Breast epithelium (tissue), 3 donors: ENCODE measurements at regions not wholly inside any gene's neighbourhood (a gene's known extent, or its start where the extent isn't known, plus 50 kb on each side); places are given as distances from the start of the nearest gene placed in this dataset.

Experiments used
- CTCF ChIP-seq, 3 donors: fragments of 450-650 bp; IDR thresholded peaks; one replicate each; pipeline ENCODE4 v1.5.1; 2016 to 2017; ENCODE audit warnings: antibody characterized with exemption in 3 of 3, mild to moderate bottlenecking in 3 of 3, moderate library complexity in 3 of 3
- POLR2A ChIP-seq: fragments of 450-650 bp; IDR thresholded peaks from one replicate; pipeline ENCODE4 v1.6.1; 2016; ENCODE audit warnings: antibody characterized with exemption, mild to moderate bottlenecking, moderate library complexity
- POLR2AphosphoS5 ChIP-seq, 3 donors: sonication (generic); formaldehyde crosslinking; IDR thresholded peaks; one replicate each; pipeline ENCODE4 v1.6.1; 2017; ENCODE audit warnings: antibody characterized with exemption in 3 of 3

GRCh38 chr6:141610741-141611140, 522.0 kb upstream of the GJE1 start:
- no peak for TF ChIP-seq CTCF (IDR thresholded peaks at IDR 0.05)
- TF ChIP-seq POLR2AphosphoS5 (IDR thresholded peaks at IDR 0.05), result no peak
- TF ChIP-seq POLR2A, result no peak
